GM10266 (cell line): ENCODE measurements at regions not wholly inside any gene's neighbourhood (a gene's known extent, or its start where the extent isn't known, plus 50 kb on each side); places are given as distances from the start of the nearest gene placed in this dataset.

Source experiments
- DNase-seq: peaks from one replicate; pipeline ENCODE4 v3.0.0; 2012; ENCODE audit errors: extremely low spot score
- CTCF ChIP-seq: IDR thresholded peaks from 2 replicates; pipeline ENCODE4 v1.5.1; 2012; ENCODE audit warnings: mild to moderate bottlenecking, low read depth; ENCODE audit not compliant: control insufficient read depth, insufficient read depth; ENCODE audit errors: missing control alignments

- no peak for DNase-seq
- no peak for TF ChIP-seq CTCF
These were observed 177.6 kb upstream of the S100G start for GRCh38 chrX:16472345-16472744.

- TF ChIP-seq CTCF, result no peak
- no peak for DNase-seq
These were observed 175.4 kb upstream of the S100G start for GRCh38 chrX:16474511-16474910.

- DNase-seq, result no peak
- TF ChIP-seq CTCF, result no peak
These were observed 173.9 kb upstream of the S100G start for GRCh38 chrX:16476009-16476408.

DNA sequence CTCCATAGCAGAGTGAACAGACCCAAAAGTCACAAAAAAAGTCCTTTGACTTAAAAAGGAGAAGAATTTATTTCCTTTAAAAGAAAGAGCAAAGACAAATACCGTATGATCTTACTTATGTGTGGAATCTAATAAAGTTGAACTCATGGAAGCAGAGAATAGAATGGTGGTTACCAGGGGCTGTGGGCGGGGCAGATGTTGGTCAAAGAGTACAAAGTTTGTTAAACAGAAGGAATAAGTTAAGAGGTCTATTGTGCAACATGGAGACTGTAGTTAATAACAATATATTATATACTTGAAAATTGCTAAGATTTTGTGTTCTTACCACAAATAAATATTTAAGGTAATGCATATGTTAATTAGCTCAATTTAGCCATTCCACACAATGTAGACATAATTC, 173.3 kb upstream of the S100G start:
- DNase-seq, result no peak
- no peak for TF ChIP-seq CTCF

DNA sequence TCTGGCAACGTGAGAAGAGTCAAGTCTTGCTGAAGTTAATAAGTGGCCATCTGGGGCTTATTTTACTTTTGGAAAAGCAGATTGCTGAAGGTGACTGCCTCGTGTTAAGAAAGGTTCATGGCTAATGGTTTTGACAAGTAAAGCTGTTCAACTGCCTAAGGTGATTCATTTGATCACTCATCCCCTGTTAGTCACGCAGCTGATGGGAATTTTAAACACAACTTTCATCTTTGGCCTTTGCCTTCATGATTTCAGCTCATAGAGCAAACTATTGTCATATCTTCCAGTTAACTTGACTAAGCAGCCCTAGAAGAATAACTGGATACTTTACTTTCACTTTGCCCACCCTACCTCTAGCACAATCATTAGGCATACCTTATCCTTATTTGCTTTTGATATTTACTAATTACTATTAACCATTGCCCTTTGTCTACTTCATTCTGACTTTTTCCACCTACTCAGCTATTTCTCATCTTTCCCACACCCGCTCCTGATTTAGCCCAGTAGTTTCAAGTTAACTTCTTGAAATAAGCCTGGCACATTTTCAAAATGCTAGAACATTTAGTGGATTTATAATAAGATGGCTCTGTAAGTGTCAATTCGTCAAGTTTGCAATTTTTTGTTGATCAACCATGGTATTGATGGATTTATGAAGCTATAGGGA, 170.6 kb upstream of the S100G start:
- TF ChIP-seq CTCF, result no peak
- DNase-seq, result no peak

- DNase-seq, result no peak
- TF ChIP-seq CTCF, result no peak
These were observed 169.9 kb upstream of the S100G start for GRCh38 chrX:16480049-16480448.

DNA sequence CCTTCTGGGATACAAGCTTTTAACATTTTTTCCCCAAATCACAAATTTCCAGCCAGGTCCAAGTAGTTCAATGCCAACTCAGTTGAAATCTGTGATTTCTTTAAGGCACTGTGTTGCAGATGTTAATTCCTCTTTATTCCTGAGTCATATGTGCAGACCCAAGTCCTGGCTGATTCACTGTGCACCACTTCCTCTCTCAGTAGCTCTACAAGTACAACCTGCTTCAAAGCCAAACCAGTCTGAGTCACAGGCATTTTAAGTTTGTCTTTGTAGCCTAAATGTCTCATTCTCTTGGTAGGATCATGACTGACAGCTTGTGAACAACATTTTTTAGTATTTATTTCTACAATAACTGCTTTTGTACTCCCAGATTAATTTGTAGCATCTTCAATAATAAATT, 165.6 kb upstream of the S100G start:
- DNase-seq, result no peak
- no peak for TF ChIP-seq CTCF
